ENCODE measurements at regions not wholly inside any gene's neighbourhood (a gene's known extent, or its start where the extent isn't known, plus 50 kb on each side); places are given as distances from the start of the nearest gene placed in this dataset.

DNA sequence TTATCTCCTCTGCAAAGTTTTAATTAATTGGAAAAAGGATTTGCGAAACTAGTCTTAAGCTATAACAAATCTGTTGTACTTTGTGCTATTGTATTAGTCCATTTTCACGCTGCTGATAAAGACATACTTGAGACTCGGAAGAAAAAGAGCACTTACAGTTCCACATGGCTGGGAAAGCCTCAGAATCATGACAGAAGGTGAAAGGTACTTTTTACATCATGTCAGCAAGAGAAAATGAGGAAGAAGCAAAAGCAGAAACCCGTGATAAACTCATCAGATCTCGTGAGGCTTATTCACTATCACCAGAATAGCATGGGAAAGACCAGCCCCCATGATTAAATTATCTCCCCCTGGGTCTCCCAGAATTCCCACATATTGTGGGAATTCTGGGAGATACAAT is 118.1 kb upstream of the PRKD1 start (continued):
- TF ChIP-seq PBX3 (IDR thresholded peaks at IDR 0.05) = no peak

GRCh38 chr14:30053103-30053502 is 125.5 kb upstream of the PRKD1 start:
- Histone ChIP-seq H3K4me3 (no peak overlapping the region), H3K4me1 (no peaks in the 10 kb centered on the region), H3K4me2 (no peak overlapping the region), H3K27ac (no peak overlapping the region), H3K9me3 (no peaks in the 10 kb centered on the region)
- POLR2A ChIA-PET = no interaction called here
- CTCF ChIA-PET = no interaction called here
- no peak for TF ChIP-seq CBX8 (IDR thresholded peaks at IDR 0.05)
- no peak for TF ChIP-seq SMC3 (IDR thresholded peaks at IDR 0.05)
- TF ChIP-seq HOXA7 (CRISPR knock-in tag; IDR thresholded peaks at IDR 0.05) = no peak
- TF ChIP-seq MYC (IDR thresholded peaks at IDR 0.05; ENCODE audit: borderline replicate concordance, low read length) = no peak
- TF ChIP-seq, protein P1, sequence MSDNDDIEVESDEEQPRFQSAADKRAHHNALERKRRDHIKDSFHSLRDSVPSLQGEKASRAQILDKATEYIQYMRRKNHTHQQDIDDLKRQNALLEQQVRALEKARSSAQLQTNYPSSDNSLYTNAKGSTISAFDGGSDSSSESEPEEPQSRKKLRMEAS (IDR thresholded peaks at IDR 0.05) = no peak
- TF ChIP-seq NPAS2 (CRISPR knock-in tag; IDR thresholded peaks at IDR 0.05; ENCODE audit: borderline replicate concordance) = no peak
- no peak for TF ChIP-seq RCOR1 (IDR thresholded peaks at IDR 0.05; ENCODE audit: low read depth, low read length)
- TF ChIP-seq, protein P2, sequence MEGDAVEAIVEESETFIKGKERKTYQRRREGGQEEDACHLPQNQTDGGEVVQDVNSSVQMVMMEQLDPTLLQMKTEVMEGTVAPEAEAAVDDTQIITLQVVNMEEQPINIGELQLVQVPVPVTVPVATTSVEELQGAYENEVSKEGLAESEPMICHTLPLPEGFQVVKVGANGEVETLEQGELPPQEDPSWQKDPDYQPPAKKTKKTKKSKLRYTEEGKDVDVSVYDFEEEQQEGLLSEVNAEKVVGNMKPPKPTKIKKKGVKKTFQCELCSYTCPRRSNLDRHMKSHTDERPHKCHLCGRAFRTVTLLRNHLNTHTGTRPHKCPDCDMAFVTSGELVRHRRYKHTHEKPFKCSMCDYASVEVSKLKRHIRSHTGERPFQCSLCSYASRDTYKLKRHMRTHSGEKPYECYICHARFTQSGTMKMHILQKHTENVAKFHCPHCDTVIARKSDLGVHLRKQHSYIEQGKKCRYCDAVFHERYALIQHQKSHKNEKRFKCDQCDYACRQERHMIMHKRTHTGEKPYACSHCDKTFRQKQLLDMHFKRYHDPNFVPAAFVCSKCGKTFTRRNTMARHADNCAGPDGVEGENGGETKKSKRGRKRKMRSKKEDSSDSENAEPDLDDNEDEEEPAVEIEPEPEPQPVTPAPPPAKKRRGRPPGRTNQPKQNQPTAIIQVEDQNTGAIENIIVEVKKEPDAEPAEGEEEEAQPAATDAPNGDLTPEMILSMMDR (IDR thresholded peaks at IDR 0.05) = no peak
- no peak for TF ChIP-seq HMGXB4 (CRISPR knock-in tag; IDR thresholded peaks at IDR 0.05; ENCODE audit: borderline replicate concordance)
- no peak for TF ChIP-seq RARB (CRISPR knock-in tag; IDR thresholded peaks at IDR 0.05)
- no peak for TF ChIP-seq NFE2L2 (conservative IDR thresholded peaks at IDR 0.05; ENCODE audit: low read length)
- TF ChIP-seq NR3C1 (IDR thresholded peaks at IDR 0.05) = no peak
- TF ChIP-seq BCL3 (IDR thresholded peaks at IDR 0.05) = no peak
- TF ChIP-seq ZSCAN20 (CRISPR knock-in tag; IDR thresholded peaks at IDR 0.05) = no peak
- no peak for TF ChIP-seq ESRRA (IDR thresholded peaks at IDR 0.05; ENCODE audit: borderline replicate concordance, low read length)
- no peak for TF ChIP-seq TFCP2L1 (CRISPR knock-in tag; IDR thresholded peaks at IDR 0.05)
- no peak for TF ChIP-seq SREBF2 (IDR thresholded peaks at IDR 0.05)
- ATAC-seq = no peak
- WGBS (ENCODE audit: missing lambda C conversion rate) = 23% methylated on average over 2 of the region's 2 CpGs
- FAIRE-seq = no peak
- no peak for DNase-seq (ENCODE audit: low read depth in 1 of 2, low spot score in 1 of 2)

GRCh38 chr14:30054201-30054600 is 126.6 kb upstream of the PRKD1 start:
- ATAC-seq = no peak
- ChIA-PET POLR2A (no interaction called here), CTCF (no interaction called here)
- H3K4me2 ChIP-seq = no peak overlapping the region
- H3K4me1 ChIP-seq = no peaks in the 10 kb centered on the region
- H3K4me3 ChIP-seq = no peak overlapping the region
- H3K9me3 ChIP-seq = no peaks in the 10 kb centered on the region
- H3K27ac ChIP-seq = no peak overlapping the region
- no peak for FAIRE-seq
- TF ChIP-seq NR3C1 (IDR thresholded peaks at IDR 0.05) (no peak), NFE2L2 (conservative IDR thresholded peaks at IDR 0.05; ENCODE audit: low read length) (no peak), HOXA7 (CRISPR knock-in tag; IDR thresholded peaks at IDR 0.05) (no peak), HEYL (CRISPR knock-in tag; IDR thresholded peaks at IDR 0.05) (no peak), SREBF2 (IDR thresholded peaks at IDR 0.05) (no peak), HOXB5 (CRISPR knock-in tag; IDR thresholded peaks at IDR 0.05) (no peak), ESRRA (IDR thresholded peaks at IDR 0.05; ENCODE audit: borderline replicate concordance, low read length) (no peak), FOXS1 (CRISPR knock-in tag; IDR thresholded peaks at IDR 0.05) (no peak), ATOH8 (CRISPR knock-in tag; IDR thresholded peaks at IDR 0.05; ENCODE audit: low read depth) (no peak), KDM1A (IDR thresholded peaks at IDR 0.05; ENCODE audit: low read depth) (no peak), CBX8 (IDR thresholded peaks at IDR 0.05) (no peak)
- TF ChIP-seq, protein P1 (IDR thresholded peaks at IDR 0.05) = no peak
- no peak for DNase-seq (ENCODE audit: low read depth in 1 of 2, low spot score in 1 of 2)
